AG04449 (cell line): ENCODE measurements at regions not wholly inside any gene's neighbourhood (a gene's known extent, or its start where the extent isn't known, plus 50 kb on each side); places are given as distances from the start of the nearest gene placed in this dataset.

Experiments used
- CTCF ChIA-PET: fragments of 350-600 bp; formaldehyde crosslinking; extraction: SDS; loops from one replicate; lab custom pipeline; 2021; ENCODE audit warnings: antibody characterized with exemption; lab: Yijun Ruan, JAX
- POLR2A ChIA-PET: fragments of 400-600, 350-600 bp; formaldehyde crosslinking; extraction: SDS; loops from one replicate; lab custom pipeline; 2020; ENCODE audit warnings: antibody characterized with exemption, inconsistent platforms; lab: Yijun Ruan, JAX
- DNase-seq: peaks from one replicate; pipeline ENCODE4 v3.0.0-alpha.2; 2010; ENCODE audit warnings: low read depth, low spot score
- H3K4me3 ChIP-seq: 2 replicates; pipeline ENCODE4 v1.5.1; 2011; ENCODE audit warnings: low read depth, mild to moderate bottlenecking, control low read depth, low read length
- TF ChIP-seq, protein P1 (sequence below): IDR thresholded peaks from one replicate; pipeline ENCODE4 v1.5.1; 2011; ENCODE audit warnings: mild to moderate bottlenecking, moderate library complexity, low read length, control low read depth, inconsistent platforms; ENCODE audit not compliant: insufficient read depth; ENCODE audit errors: missing control alignments

DNA sequence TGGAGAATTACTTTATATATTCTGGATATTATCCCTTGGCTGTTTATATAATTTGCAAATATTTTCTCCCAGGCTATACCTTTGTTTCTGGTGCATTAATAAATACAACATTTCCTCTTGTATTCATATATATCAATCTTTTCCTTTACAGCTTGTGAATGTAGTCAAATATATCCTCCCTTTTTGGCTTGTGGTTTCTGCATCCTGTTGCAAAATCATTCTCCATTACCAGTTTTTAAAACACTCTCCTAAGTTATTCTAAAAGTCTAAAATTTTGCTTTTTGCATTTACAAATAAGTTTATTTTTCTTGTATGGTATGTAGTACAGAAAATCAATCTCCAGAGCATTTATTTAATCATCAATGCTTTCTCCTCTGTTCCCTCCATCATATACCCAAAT is 909.4 kb downstream of the ADGRL2 start:
- POLR2A ChIA-PET, result no interaction called here
- CTCF ChIA-PET, result no interaction called here
- no peak overlapping the region for H3K4me3 ChIP-seq
- no peak for DNase-seq
- TF ChIP-seq, protein P1, sequence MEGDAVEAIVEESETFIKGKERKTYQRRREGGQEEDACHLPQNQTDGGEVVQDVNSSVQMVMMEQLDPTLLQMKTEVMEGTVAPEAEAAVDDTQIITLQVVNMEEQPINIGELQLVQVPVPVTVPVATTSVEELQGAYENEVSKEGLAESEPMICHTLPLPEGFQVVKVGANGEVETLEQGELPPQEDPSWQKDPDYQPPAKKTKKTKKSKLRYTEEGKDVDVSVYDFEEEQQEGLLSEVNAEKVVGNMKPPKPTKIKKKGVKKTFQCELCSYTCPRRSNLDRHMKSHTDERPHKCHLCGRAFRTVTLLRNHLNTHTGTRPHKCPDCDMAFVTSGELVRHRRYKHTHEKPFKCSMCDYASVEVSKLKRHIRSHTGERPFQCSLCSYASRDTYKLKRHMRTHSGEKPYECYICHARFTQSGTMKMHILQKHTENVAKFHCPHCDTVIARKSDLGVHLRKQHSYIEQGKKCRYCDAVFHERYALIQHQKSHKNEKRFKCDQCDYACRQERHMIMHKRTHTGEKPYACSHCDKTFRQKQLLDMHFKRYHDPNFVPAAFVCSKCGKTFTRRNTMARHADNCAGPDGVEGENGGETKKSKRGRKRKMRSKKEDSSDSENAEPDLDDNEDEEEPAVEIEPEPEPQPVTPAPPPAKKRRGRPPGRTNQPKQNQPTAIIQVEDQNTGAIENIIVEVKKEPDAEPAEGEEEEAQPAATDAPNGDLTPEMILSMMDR, result no peak

DNA sequence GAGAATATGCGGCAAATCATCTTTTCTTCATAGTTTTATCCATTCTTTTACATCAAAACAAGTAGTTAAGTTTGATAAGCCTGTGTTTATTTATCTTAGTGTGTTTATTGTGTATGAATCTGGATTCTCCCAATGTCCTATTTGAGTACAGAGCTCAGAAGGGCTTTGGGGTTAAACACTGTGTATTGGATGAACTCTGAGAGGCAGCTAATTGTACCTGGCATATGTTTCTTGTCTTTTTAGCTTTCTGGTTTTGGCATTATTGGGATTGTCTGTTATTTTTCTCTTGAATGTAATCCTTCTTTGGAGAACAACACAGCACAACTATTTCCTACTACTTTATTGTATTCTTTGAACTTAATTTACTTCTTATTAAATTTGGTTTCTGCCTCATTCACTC is 906.9 kb downstream of the ADGRL2 start:
- DNase-seq, result no peak
- TF ChIP-seq, protein P1, result no peak
- POLR2A ChIA-PET, result no interaction called here
- CTCF ChIA-PET, result no interaction called here
- no peak overlapping the region for H3K4me3 ChIP-seq

DNA sequence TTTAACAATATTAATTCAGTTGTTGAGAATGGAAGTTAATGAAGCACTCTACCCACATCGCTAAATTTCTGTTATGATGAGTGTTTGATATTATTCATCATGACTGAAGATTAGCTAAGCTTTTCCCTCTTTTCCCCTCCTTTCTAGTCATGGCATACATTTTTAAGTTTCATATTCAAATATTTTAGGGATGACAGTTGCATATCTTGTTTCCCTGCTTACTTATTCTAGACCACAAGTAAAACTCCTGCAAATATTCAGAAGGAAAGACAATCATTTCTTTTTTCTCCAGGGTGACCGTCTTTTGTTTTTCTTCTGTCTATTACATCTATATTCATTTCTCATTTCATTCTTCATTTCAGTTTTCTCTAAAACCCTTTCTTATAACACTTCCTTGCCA is 906.0 kb downstream of the ADGRL2 start:
- CTCF ChIA-PET, result no interaction called here

DNA sequence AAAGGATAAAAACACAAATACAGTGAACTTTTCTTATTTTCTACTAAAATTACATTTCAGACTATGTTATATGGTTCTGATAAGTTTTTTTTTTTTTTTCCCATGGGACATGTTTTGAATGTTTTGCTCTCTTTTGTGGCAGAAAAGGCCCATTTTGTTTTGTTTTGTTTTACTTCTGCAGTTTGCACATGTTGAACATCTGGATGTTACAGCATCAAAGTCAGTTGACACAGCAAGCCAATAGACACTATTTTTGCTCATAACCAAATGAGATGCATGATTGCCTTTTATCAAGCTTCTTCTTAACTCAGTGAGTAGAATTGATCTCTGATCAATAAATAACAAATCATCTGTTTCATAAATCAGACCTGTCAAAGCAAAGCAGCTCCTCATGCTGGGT is 904.2 kb downstream of the ADGRL2 start:
- H3K4me3 ChIP-seq, result no peak overlapping the region
- ChIA-PET POLR2A (no interaction called here), CTCF (no interaction called here)
- no peak for DNase-seq
- TF ChIP-seq, protein P1, result no peak

More for the DNA sequence above, 906.0 kb downstream of the ADGRL2 start:
- TF ChIP-seq, protein P1, result no peak
- H3K4me3 ChIP-seq, result no peak overlapping the region
- DNase-seq, result no peak
- POLR2A ChIA-PET, result no interaction called here

DNA sequence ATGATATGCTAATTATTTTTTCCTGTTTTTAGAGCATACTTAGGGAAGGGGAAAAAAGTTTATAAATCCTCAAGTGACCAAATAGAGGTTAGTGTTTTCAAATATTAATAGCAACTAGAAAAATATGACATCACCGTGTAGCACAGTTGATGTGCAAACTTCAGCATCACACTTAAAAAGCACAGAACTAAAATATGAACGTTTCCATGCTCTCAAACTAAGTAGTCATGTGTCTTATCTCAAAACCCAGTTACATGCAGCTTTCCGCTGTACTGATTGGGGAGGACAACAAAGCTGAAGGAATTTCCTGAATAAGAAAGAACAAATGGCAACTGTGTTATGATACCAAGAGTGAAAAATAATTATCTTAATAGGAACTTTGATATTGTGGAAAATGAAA is 903.7 kb downstream of the ADGRL2 start:
- no peak for DNase-seq
- H3K4me3 ChIP-seq, result no peak overlapping the region
- TF ChIP-seq, protein P1, result no peak
- ChIA-PET CTCF (no interaction called here), POLR2A (no interaction called here)

DNA sequence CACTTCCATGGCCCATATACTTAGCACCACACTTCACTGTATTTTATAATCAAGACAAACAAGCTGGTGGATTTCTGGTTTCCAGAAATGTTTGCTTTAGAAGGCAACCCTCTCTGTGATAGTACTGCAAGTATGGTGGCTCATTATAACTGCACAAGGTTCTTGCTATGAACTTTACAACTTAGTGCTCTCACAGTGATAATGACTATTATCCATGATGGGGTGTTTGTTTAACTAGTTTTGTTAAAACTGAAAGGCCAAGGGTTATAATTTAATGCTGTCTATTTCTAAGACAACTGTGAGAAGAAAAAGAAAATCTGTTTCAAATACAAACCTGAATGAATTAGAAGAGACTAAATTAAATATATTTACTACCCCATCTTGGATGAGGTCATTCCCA is 903.2 kb downstream of the ADGRL2 start:
- ChIA-PET POLR2A (no interaction called here), CTCF (no interaction called here)
- no peak overlapping the region for H3K4me3 ChIP-seq
- no peak for DNase-seq
- TF ChIP-seq, protein P1, result no peak
